DND-41 (cell line): ENCODE measurements at regions not wholly inside any gene's neighbourhood (a gene's known extent, or its start where the extent isn't known, plus 50 kb on each side); places are given as distances from the start of the nearest gene placed in this dataset.

Experiments
- CTCF ChIP-seq: IDR thresholded peaks from 2 replicates; pipeline ENCODE4 v1.5.1; 2012; ENCODE audit warnings: borderline replicate concordance, low read length, moderate library complexity, mild to moderate bottlenecking; ENCODE audit not compliant: poor library complexity, severe bottlenecking; ENCODE audit errors: extremely low read depth
- EZH2 ChIP-seq: IDR thresholded peaks from 3 replicates; pipeline ENCODE4 v1.6.1; 2012; ENCODE audit warnings: borderline replicate concordance, low read depth, mild to moderate bottlenecking, moderate library complexity, low read length, inconsistent platforms; ENCODE audit not compliant: severe bottlenecking

- no peak for TF ChIP-seq CTCF
- no peak for TF ChIP-seq EZH2
These were observed 233.9 kb downstream of the GXYLT1 start for GRCh38 chr12:41910578-41911320.
